Trophoblast cell (in vitro differentiated cells and primary cell): ENCODE measurements at regions not wholly inside any gene's neighbourhood (a gene's known extent, or its start where the extent isn't known, plus 50 kb on each side); places are given as distances from the start of the nearest gene placed in this dataset.
"Not testable (repeated sequence)": the region's sequence is repeated elsewhere in the genome, so short reads cannot be mapped to it uniquely, and the experiment has no call there.

Source experiments
- DNase-seq, 2 donors: peaks; one replicate each; pipeline ENCODE4 v3.0.0-alpha.2; 2016
- H2AFZ ChIP-seq: 2 replicates; pipeline ENCODE4 v1.6.1; 2013; ENCODE audit warnings: low read length, moderate library complexity, mild to moderate bottlenecking; ENCODE audit not compliant: insufficient read depth, poor library complexity
- H2AK5ac ChIP-seq: 2 replicates; pipeline ENCODE4 v1.6.1; 2013; ENCODE audit warnings: mild to moderate bottlenecking, low read length
- H2BK120ac ChIP-seq: 2 replicates; pipeline ENCODE4 v1.6.1; 2013; ENCODE audit warnings: low read length, mild to moderate bottlenecking, moderate library complexity; ENCODE audit not compliant: insufficient read depth, poor library complexity
- H2BK12ac ChIP-seq: 2 replicates; pipeline ENCODE4 v1.6.1; 2013; ENCODE audit warnings: mild to moderate bottlenecking, low read length, moderate library complexity
- H2BK5ac ChIP-seq: 2 replicates; pipeline ENCODE4 v1.6.1; 2013; ENCODE audit warnings: low read length, low read depth, moderate library complexity, mild to moderate bottlenecking; ENCODE audit not compliant: poor library complexity
- H3K14ac ChIP-seq: 2 replicates; pipeline ENCODE4 v1.6.1; 2013; ENCODE audit warnings: mild to moderate bottlenecking, low read length
- H3K18ac ChIP-seq: 2 replicates; pipeline ENCODE4 v1.6.1; 2013; ENCODE audit warnings: mild to moderate bottlenecking, low read length
- H3K23ac ChIP-seq: 2 replicates; pipeline ENCODE4 v1.6.1; 2013; ENCODE audit warnings: low read length
- H3K27ac ChIP-seq: 2 replicates; pipeline ENCODE4 v1.5.1; 2013; ENCODE audit warnings: low read depth, mild to moderate bottlenecking, inconsistent platforms, low read length, moderate library complexity
- H3K27me3 ChIP-seq: 2 replicates; pipeline ENCODE4 v1.6.1; 2013; ENCODE audit warnings: inconsistent platforms, mild to moderate bottlenecking, low read length, moderate library complexity; ENCODE audit not compliant: insufficient read depth
- H3K36me3 ChIP-seq, 2 experiments: 1 replicate in 1 of 2; 2 replicates in 1 of 2; pipeline ENCODE4 v1.6.1; 2013; ENCODE audit warnings: low read length in 2 of 2, mild to moderate bottlenecking in 2 of 2, moderate library complexity in 1 of 2; ENCODE audit not compliant: insufficient read depth in 2 of 2, control insufficient read depth in 1 of 2
- H3K4ac ChIP-seq: 2 replicates; pipeline ENCODE4 v1.6.1; 2013; ENCODE audit warnings: low read depth, mild to moderate bottlenecking, low read length, moderate library complexity
- H3K4me1 ChIP-seq, 2 experiments: 1 replicate in 1 of 2; 2 replicates in 1 of 2; pipeline ENCODE4 v1.6.1; 2013; ENCODE audit warnings: low read length in 2 of 2, mild to moderate bottlenecking in 2 of 2, moderate library complexity in 1 of 2; ENCODE audit not compliant: insufficient read depth in 2 of 2, control insufficient read depth in 1 of 2
- H3K4me2 ChIP-seq: 2 replicates; pipeline ENCODE4 v1.6.1; 2013; ENCODE audit warnings: inconsistent platforms, mild to moderate bottlenecking, low read length, moderate library complexity
- H3K4me3 ChIP-seq: 2 replicates; pipeline ENCODE4 v1.5.1; 2013; ENCODE audit warnings: mild to moderate bottlenecking, low read depth, low read length, inconsistent platforms
- H3K79me1 ChIP-seq: one replicate; pipeline ENCODE4 v1.6.1; 2013; ENCODE audit warnings: low read length
- H3K79me2 ChIP-seq: 2 replicates; pipeline ENCODE4 v1.6.1; 2013; ENCODE audit warnings: low read length, mild to moderate bottlenecking; ENCODE audit not compliant: control insufficient read depth, insufficient read depth, poor library complexity
- H3K9ac ChIP-seq: 2 replicates; pipeline ENCODE4 v1.6.1; 2013; ENCODE audit warnings: mild to moderate bottlenecking, low read length
- H3K9me3 ChIP-seq: 2 replicates; pipeline ENCODE4 v1.6.1; 2013; ENCODE audit warnings: low read depth, mild to moderate bottlenecking, control low read depth, inconsistent platforms, low read length; ENCODE audit not compliant: insufficient read depth
- H4K12ac ChIP-seq: 2 replicates; pipeline ENCODE4 v1.6.1; 2013; ENCODE audit warnings: low read depth, mild to moderate bottlenecking, low read length, moderate library complexity
- H4K8ac ChIP-seq: 2 replicates; pipeline ENCODE4 v1.6.1; 2013; ENCODE audit warnings: low read depth, mild to moderate bottlenecking, low read length, moderate library complexity
- H4K91ac ChIP-seq: one replicate; pipeline ENCODE4 v1.6.1; 2013; ENCODE audit warnings: low read depth, mild to moderate bottlenecking, low read length, moderate library complexity
- WGBS: extraction: QIAGEN DNeasy Blood & Tissue Kit; methylation state at CpG from one replicate; pipeline ENCODE4 v1.1.7; 2013; ENCODE audit warnings: missing lambda C conversion rate; ENCODE audit not compliant: insufficient read length, insufficient coverage; ENCODE audit errors: extremely low coverage; 5-methylcytosine and 5-hydroxymethylcytosine counted together

DNA sequence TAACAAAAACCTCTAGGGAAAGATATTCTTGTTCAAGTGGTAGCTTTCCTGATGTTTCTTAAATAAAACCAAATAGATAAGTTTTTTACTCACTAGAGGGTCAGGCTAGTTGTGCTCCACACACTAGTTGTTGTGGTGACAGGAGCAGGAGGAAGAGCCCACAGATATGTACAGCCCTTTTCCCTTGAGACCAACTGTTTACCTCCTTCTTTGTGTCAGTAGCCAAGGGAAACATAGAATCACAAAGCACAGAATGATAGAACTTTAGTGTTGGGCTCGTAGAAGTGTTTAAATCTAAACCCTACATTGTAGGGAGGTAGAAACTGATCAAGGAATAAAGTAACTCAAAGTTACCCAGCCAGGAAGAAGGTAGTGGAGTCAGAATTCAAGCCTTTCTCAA lies 309.0 kb downstream of the CTH start:
- no peak overlapping the region for H4K8ac ChIP-seq
- no peak overlapping the region for H3K14ac ChIP-seq
- no CpG with 5 or more reads among the region's 1 CpG for WGBS
- no peaks in the 10 kb centered on the region for H3K79me1 ChIP-seq
- no peak for DNase-seq
- no peaks in the 10 kb centered on the region for H3K27me3 ChIP-seq
- H3K9ac ChIP-seq, result no peak overlapping the region
- no peaks in the 10 kb centered on the region for H3K36me3 ChIP-seq
- H3K4ac ChIP-seq, result no peak overlapping the region
- H4K91ac ChIP-seq, result no peak overlapping the region
- no peak overlapping the region for H4K12ac ChIP-seq
- no peak overlapping the region for H3K23ac ChIP-seq
- no peak overlapping the region for H3K27ac ChIP-seq
- no peak overlapping the region for H2BK120ac ChIP-seq
- no peak overlapping the region for H3K18ac ChIP-seq
- no peaks in the 10 kb centered on the region for H3K4me1 ChIP-seq
- H3K9me3 ChIP-seq, result no peaks in the 10 kb centered on the region
- H2BK5ac ChIP-seq, result no peak overlapping the region
- H3K79me2 ChIP-seq, result no peaks in the 10 kb centered on the region
- H3K4me2 ChIP-seq, result no peak overlapping the region
- no peak overlapping the region for H2AK5ac ChIP-seq
- no peak overlapping the region for H2BK12ac ChIP-seq
- no peak overlapping the region for H3K4me3 ChIP-seq
- no peak overlapping the region for H2AFZ ChIP-seq

DNA sequence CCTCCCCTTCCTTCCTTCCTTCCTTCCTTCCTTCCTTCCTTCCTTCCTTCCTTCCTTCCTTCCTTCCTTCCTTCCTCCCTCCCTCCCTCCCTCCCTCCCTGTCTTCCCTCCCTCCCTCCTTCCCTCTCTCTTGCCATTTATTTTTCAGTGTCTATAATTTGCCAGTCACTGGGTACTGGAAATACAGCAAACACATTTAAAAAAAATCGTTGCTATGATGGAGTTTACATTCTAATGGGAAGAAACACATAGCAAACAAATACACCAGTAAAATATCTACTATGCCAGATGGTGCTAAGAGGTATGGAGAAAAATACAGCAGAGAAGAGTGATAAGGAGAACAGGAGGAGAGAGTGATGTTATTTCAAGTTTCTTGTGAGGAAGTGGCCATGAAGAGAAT lies 309.5 kb downstream of the CTH start:
- Histone ChIP-seq H4K12ac (no peak overlapping the region), H3K4me2 (no peak overlapping the region), H3K14ac (no peak overlapping the region), H3K79me1 (no peaks in the 10 kb centered on the region), H2BK120ac (no peak overlapping the region), H4K91ac (no peak overlapping the region), H3K9me3 (no peaks in the 10 kb centered on the region), H3K36me3 (no peaks in the 10 kb centered on the region), H3K27ac (no peak overlapping the region), H2BK5ac (no peak overlapping the region), H3K79me2 (no peaks in the 10 kb centered on the region), H3K4me3 (no peak overlapping the region), H2BK12ac (no peak overlapping the region), H3K4ac (no peak overlapping the region), H3K4me1 (no peaks in the 10 kb centered on the region), H3K18ac (no peak overlapping the region), H3K9ac (no peak overlapping the region), H2AFZ (no peak overlapping the region), H2AK5ac (no peak overlapping the region), H3K27me3 (no peaks in the 10 kb centered on the region), H4K8ac (no peak overlapping the region), H3K23ac (no peak overlapping the region)
- DNase-seq, result no peak
- no CpG with 5 or more reads among the region's 1 CpG for WGBS

DNA sequence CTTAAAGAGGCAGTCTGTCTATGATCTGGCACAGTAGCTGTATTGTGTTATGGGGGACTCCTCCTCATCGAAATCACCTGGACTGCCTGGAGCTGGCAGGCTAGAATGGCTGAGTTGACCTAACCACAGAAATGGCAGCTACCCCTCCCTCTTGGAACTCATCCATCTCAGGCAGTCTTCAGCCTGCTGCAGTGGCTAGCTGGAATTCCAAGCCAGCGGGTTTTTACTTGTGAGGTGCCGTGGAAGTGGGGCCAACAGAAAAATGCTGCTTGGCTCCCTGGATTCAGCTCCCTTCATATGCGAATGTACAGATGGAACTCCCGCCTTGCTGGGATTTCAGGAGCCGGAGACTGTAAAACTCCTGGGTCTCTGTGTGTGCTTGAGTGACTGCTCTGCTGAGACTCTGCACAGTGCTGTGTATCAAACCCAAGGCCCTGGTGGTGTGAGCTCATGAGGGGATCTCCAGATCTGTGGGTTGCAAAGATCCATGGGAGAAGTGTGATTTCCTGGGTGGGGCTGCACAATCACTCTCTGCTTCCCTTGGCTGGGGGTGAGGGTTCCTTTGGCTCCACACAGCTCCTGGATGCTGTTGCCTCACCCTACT lies 316.9 kb downstream of the CTH start:
- H3K27ac ChIP-seq, result no peak overlapping the region
- H2BK120ac ChIP-seq, result no peak overlapping the region
- H3K79me1 ChIP-seq, result no peaks in the 10 kb centered on the region
- H4K12ac ChIP-seq, result no peak overlapping the region
- no peak overlapping the region for H3K4me2 ChIP-seq
- H3K14ac ChIP-seq, result no peak overlapping the region
- DNase-seq, result no peak
- H2BK5ac ChIP-seq, result no peak overlapping the region
- no peaks in the 10 kb centered on the region for H3K4me1 ChIP-seq
- no peak overlapping the region for H3K4ac ChIP-seq
- no peak overlapping the region for H3K18ac ChIP-seq
- no peak overlapping the region for H2AFZ ChIP-seq
- no peak overlapping the region for H3K23ac ChIP-seq
- no peak overlapping the region for H2AK5ac ChIP-seq
- no CpG with 5 or more reads among the region's 6 CpGs for WGBS
- H3K9ac ChIP-seq, result no peak overlapping the region
- H3K9me3 ChIP-seq, result no peaks in the 10 kb centered on the region
- no peak overlapping the region for H3K4me3 ChIP-seq
- H3K79me2 ChIP-seq, result no peaks in the 10 kb centered on the region
- no peaks in the 10 kb centered on the region for H3K36me3 ChIP-seq
- no peak overlapping the region for H4K91ac ChIP-seq
- no peak overlapping the region for H2BK12ac ChIP-seq
- H3K27me3 ChIP-seq, result no peaks in the 10 kb centered on the region
- H4K8ac ChIP-seq, result no peak overlapping the region

DNA sequence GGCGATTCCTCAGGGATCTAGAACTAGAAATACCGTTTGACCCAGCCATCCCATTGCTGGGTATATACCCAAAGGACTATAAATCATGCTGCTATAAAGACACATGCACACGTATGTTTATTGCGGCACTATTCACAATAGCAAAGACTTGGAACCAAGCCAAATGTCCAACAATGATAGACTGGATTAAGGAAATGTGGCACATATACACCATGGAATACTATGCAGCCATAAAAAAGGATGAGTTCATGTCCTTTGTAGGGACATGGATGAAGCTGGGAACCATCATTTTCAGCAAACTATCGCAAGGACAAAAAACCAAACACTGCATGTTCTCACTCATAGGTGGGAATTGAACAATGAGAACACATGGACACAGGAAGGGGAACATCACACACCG lies 311.1 kb downstream of the PTGER3 start:
- H3K79me2 ChIP-seq, H2BK12ac ChIP-seq, H3K4me1 ChIP-seq, H3K4me3 ChIP-seq, H3K4me2 ChIP-seq, H3K36me3 ChIP-seq, H3K79me1 ChIP-seq, H4K91ac ChIP-seq, H2AFZ ChIP-seq, H3K9ac ChIP-seq, H2BK120ac ChIP-seq, H3K27ac ChIP-seq, H2BK5ac ChIP-seq, H3K23ac ChIP-seq, H3K4ac ChIP-seq, DNase-seq, H3K18ac ChIP-seq, H4K12ac ChIP-seq, H3K14ac ChIP-seq, H3K9me3 ChIP-seq, H2AK5ac ChIP-seq, H3K27me3 ChIP-seq, H4K8ac ChIP-seq: not testable (repeated sequence)
- no CpG with 5 or more reads among the region's 6 CpGs for WGBS
